ENCODE measurements at regions not wholly inside any gene's neighbourhood (a gene's known extent, or its start where the extent isn't known, plus 50 kb on each side); places are given as distances from the start of the nearest gene placed in this dataset.
A peak's percentile ranks its signal among the peaks of the same experiment; 100 is the strongest.

DNA sequence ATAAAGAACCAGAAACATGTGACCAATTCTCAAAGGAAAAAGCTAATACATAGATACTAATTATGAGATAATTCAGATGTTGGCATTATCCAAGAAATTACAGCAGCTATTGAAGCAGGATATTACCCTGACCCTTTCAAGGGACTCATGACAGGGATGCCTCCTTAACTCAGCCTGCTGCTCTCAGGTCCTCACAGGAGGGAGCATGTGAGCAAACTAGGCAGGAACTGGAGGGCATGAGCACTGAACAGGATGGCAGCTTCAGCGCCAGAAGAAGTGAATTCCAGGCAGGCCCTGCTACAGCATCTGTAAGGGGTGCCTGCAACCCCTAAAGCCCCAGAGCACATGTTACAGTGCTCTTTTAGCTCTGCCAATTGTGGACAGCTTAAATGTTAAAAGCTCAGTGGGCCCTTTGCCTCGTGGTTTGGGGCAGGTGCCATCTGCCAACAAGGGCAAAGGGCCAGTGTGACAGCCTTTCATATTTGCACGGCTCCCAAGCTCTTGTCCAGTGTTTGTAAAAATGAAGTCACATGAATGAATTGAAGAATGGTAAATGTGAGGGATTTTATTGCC, 464.7 kb upstream of the COX7C start:
- intact Hi-C loops (cut with DNase I; ENCODE audit: low total_unique reads): no loop called here
- Histone ChIP-seq H3K9me3 (no peaks in the 10 kb centered on the region), H3K4me3 (no peak overlapping the region), H3K27me3 (no peaks in the 10 kb centered on the region), H3K4me1 (no peaks in the 10 kb centered on the region), H3K27ac (no peak overlapping the region), H3K36me3 (no peaks in the 10 kb centered on the region)
- no peak for TF ChIP-seq POLR2AphosphoS5 (IDR thresholded peaks at IDR 0.05)
- TF ChIP-seq POLR2A (IDR thresholded peaks at IDR 0.05): no peak
- TF ChIP-seq EP300 (IDR thresholded peaks at IDR 0.05): no peak
- TF ChIP-seq, protein P1, sequence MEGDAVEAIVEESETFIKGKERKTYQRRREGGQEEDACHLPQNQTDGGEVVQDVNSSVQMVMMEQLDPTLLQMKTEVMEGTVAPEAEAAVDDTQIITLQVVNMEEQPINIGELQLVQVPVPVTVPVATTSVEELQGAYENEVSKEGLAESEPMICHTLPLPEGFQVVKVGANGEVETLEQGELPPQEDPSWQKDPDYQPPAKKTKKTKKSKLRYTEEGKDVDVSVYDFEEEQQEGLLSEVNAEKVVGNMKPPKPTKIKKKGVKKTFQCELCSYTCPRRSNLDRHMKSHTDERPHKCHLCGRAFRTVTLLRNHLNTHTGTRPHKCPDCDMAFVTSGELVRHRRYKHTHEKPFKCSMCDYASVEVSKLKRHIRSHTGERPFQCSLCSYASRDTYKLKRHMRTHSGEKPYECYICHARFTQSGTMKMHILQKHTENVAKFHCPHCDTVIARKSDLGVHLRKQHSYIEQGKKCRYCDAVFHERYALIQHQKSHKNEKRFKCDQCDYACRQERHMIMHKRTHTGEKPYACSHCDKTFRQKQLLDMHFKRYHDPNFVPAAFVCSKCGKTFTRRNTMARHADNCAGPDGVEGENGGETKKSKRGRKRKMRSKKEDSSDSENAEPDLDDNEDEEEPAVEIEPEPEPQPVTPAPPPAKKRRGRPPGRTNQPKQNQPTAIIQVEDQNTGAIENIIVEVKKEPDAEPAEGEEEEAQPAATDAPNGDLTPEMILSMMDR (IDR thresholded peaks at IDR 0.05): no peak
- DNase-seq: no peak
- 44 to 63% (median 51%) methylated on average over 3 of the region's 3 CpGs for WGBS, 5 donors

DNA sequence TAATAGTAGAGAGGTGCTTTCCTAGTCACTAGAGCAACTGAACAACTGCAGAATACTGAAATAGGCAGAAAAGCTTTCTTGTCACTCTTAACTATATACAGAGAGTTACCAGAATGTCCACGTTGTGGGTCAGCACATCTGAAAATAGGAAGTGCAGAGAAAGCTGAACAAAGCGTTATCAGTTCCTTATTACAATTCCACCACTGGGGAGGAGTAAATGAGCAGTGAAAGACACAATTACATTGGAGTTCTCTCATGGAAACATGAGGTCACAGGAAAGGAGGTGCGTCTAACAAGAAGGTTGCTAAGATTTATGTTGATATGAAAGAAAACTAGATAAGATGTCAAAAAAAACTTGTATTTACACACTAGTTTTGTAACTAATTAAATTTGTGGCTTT, 461.9 kb upstream of the COX7C start:
- Histone ChIP-seq H3K36me3 (no peaks in the 10 kb centered on the region), H3K4me1 (no peaks in the 10 kb centered on the region), H3K9me3 (no peaks in the 10 kb centered on the region), H3K27me3 (no peaks in the 10 kb centered on the region), H3K4me3 (no peak overlapping the region), H3K27ac (no peak overlapping the region)
- intact Hi-C loops (cut with DNase I; ENCODE audit: low total_unique reads): no loop called here
- TF ChIP-seq POLR2A (IDR thresholded peaks at IDR 0.05) (no peak), POLR2AphosphoS5 (IDR thresholded peaks at IDR 0.05) (no peak), EP300 (IDR thresholded peaks at IDR 0.05) (no peak)
- TF ChIP-seq, protein P1 (IDR thresholded peaks at IDR 0.05): no peak
- 25 to 31% (median 29%) methylated on average over 3 of the region's 3 CpGs for WGBS, 5 donors
- DNase-seq: peak in 1 of 2 donors; percentile 9

DNA sequence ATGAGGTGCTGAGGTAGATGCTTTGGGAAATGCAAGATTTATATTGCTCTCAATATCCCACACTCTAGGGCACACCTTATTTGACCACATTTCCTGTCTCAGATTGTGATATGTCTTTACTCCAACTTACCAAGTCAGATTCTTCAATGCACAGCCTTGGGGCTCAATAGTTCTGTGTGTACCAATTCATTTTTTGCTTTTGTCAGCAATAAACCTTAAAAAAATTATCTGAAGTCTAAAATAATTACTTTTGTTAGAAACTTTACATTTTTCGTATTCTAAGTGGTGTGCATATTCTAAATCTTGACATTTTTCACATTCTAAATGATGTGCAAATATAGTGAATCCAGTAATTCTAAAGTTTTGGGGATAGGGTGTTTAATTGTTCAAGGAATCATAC, 447.5 kb upstream of the COX7C start:
- Histone ChIP-seq H3K9me3 (no peaks in the 10 kb centered on the region), H3K4me3 (no peak overlapping the region), H3K27me3 (no peaks in the 10 kb centered on the region), H3K27ac (no peak overlapping the region), H3K36me3 (no peaks in the 10 kb centered on the region), H3K4me1 (no peaks in the 10 kb centered on the region)
- 69 to 85% (median 80%) methylated on average over 1 of the region's 1 CpG for WGBS, 5 donors
- TF ChIP-seq, protein P1 (IDR thresholded peaks at IDR 0.05): no peak
- TF ChIP-seq POLR2A (IDR thresholded peaks at IDR 0.05) (no peak), EP300 (IDR thresholded peaks at IDR 0.05) (no peak), POLR2AphosphoS5 (IDR thresholded peaks at IDR 0.05) (no peak)
- intact Hi-C loops (cut with DNase I; ENCODE audit: low total_unique reads): no loop called here
- DNase-seq: no peak

DNA sequence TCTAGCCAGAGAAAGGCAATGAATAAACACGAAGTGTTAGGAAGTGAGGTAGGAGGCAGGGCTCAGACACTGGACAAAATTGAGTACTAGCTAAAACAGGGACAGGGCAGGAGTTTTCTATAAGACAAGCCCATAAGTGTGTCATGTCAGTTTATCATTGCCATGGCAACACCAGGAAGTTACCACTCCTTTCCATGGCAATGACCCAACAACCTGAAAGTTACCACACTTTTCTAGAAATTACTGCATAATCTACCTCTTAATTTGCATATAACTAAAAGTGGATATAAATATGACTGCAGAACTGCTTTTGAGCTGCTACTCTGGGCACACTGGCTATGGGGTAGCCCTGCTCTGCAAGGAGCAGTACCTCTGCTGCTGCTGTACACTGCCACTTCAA, 442.5 kb upstream of the COX7C start:
- Histone ChIP-seq H3K9me3 (no peaks in the 10 kb centered on the region), H3K4me1 (no peaks in the 10 kb centered on the region), H3K27me3 (no peaks in the 10 kb centered on the region), H3K36me3 (no peaks in the 10 kb centered on the region), H3K27ac (no peak overlapping the region), H3K4me3 (no peak overlapping the region)
- intact Hi-C loops (cut with DNase I; ENCODE audit: low total_unique reads): no loop called here
- DNase-seq: peak in 1 of 2 donors; percentile 6
- WGBS, 5 donors: 37 to 52% (median 45%) methylated on average over 1 of the region's 1 CpG
- TF ChIP-seq POLR2A (IDR thresholded peaks at IDR 0.05): no peak
- no peak for TF ChIP-seq POLR2AphosphoS5 (IDR thresholded peaks at IDR 0.05)
- TF ChIP-seq, protein P1 (IDR thresholded peaks at IDR 0.05): no peak
- no peak for TF ChIP-seq EP300 (IDR thresholded peaks at IDR 0.05)

Measured in stomach (tissue), 8 donors.